ENCODE measurements at regions not wholly inside any gene's neighbourhood (a gene's known extent, or its start where the extent isn't known, plus 50 kb on each side); places are given as distances from the start of the nearest gene placed in this dataset.

- Histone ChIP-seq H3K9ac (ENCODE audit: insufficient read length) (no peak overlapping the region), H3K27ac (no peak overlapping the region), H3K9me3 (ENCODE audit: low read depth, low read length) (no peaks in the 10 kb centered on the region), H3K4me3 (no peak overlapping the region), H3K36me3 (ENCODE audit: insufficient read depth, low read length) (no peaks in the 10 kb centered on the region)
- TF ChIP-seq FOXP2 (optimal IDR thresholded peaks at IDR 0.05; ENCODE audit: control extremely low read depth, extremely low read length, insufficient read depth) (no peak), POLR2AphosphoS5 (IDR thresholded peaks at IDR 0.05; ENCODE audit: borderline replicate concordance, low read depth, low read length) (no peak), EZH2 (IDR thresholded peaks at IDR 0.05) (no peak)
- no peak for DNase-seq (ENCODE audit: low read depth, low spot score)
Measured at GRCh38 chr5:130994496-130995253, 170.4 kb downstream of the HINT1 start.

GRCh38 chr5:130992621-130993020 lies 172.4 kb downstream of the HINT1 start:
- no peak overlapping the region for H3K9ac ChIP-seq (ENCODE audit: insufficient read length)
- no peaks in the 10 kb centered on the region for H3K9me3 ChIP-seq (ENCODE audit: low read depth, low read length)
- peak overlapping the region; percentile 14; the same call in 1 of the 2 replicates for H3K4me3 ChIP-seq
- no peak for TF ChIP-seq FOXP2 (optimal IDR thresholded peaks at IDR 0.05; ENCODE audit: control extremely low read depth, extremely low read length, insufficient read depth)
- no peak for TF ChIP-seq POLR2AphosphoS5 (IDR thresholded peaks at IDR 0.05; ENCODE audit: borderline replicate concordance, low read depth, low read length)
- no peak for TF ChIP-seq EZH2 (IDR thresholded peaks at IDR 0.05)
- peak overlapping the region; percentile 82; the same call in 1 of the 2 replicates for H3K27ac ChIP-seq
- H3K36me3 ChIP-seq (ENCODE audit: insufficient read depth, low read length), result no peaks in the 10 kb centered on the region
- no peak for DNase-seq (ENCODE audit: low read depth, low spot score)

- H3K4me3 ChIP-seq, result peak overlapping the region; percentile 14
- no peaks in the 10 kb centered on the region for H3K36me3 ChIP-seq (ENCODE audit: insufficient read depth, low read length)
- no peak for TF ChIP-seq EZH2 (IDR thresholded peaks at IDR 0.05)
- no peak for TF ChIP-seq FOXP2 (optimal IDR thresholded peaks at IDR 0.05; ENCODE audit: control extremely low read depth, extremely low read length, insufficient read depth)
- no peak; the same call in 1 of the 2 replicates for TF ChIP-seq POLR2AphosphoS5 (IDR thresholded peaks at IDR 0.05; ENCODE audit: borderline replicate concordance, low read depth, low read length)
- peak overlapping the region; percentile 82; the same call in 1 of the 2 replicates for H3K27ac ChIP-seq
- H3K9ac ChIP-seq (ENCODE audit: insufficient read length), result no peak overlapping the region
- H3K9me3 ChIP-seq (ENCODE audit: low read depth, low read length), result no peaks in the 10 kb centered on the region
- peak; percentile 88 for DNase-seq (ENCODE audit: low read depth, low spot score)
Measured at GRCh38 chr5:130992095-130992494, 173.0 kb downstream of the HINT1 start.

- Histone ChIP-seq H3K9me3 (ENCODE audit: low read depth, low read length) (no peaks in the 10 kb centered on the region), H3K9ac (ENCODE audit: insufficient read length) (no peak overlapping the region), H3K27ac (no peak overlapping the region), H3K4me3 (no peak overlapping the region), H3K36me3 (ENCODE audit: insufficient read depth, low read length) (no peaks in the 10 kb centered on the region)
- TF ChIP-seq FOXP2 (optimal IDR thresholded peaks at IDR 0.05; ENCODE audit: control extremely low read depth, extremely low read length, insufficient read depth), result no peak
- TF ChIP-seq EZH2 (IDR thresholded peaks at IDR 0.05), result no peak
- TF ChIP-seq POLR2AphosphoS5 (IDR thresholded peaks at IDR 0.05; ENCODE audit: borderline replicate concordance, low read depth, low read length), result no peak
- DNase-seq (ENCODE audit: low read depth, low spot score), result no peak
Measured at GRCh38 chr5:130985776-130986175, 179.3 kb downstream of the HINT1 start.

GRCh38 chr5:130981663-130982062 lies 183.4 kb downstream of the HINT1 start:
- no peaks in the 10 kb centered on the region for H3K36me3 ChIP-seq (ENCODE audit: insufficient read depth, low read length)
- no peak overlapping the region for H3K27ac ChIP-seq
- no peak overlapping the region for H3K4me3 ChIP-seq
- DNase-seq (ENCODE audit: low read depth, low spot score), result no peak
- no peaks in the 10 kb centered on the region for H3K9me3 ChIP-seq (ENCODE audit: low read depth, low read length)
- H3K9ac ChIP-seq (ENCODE audit: insufficient read length), result no peak overlapping the region
- TF ChIP-seq POLR2AphosphoS5 (IDR thresholded peaks at IDR 0.05; ENCODE audit: borderline replicate concordance, low read depth, low read length) (no peak), FOXP2 (optimal IDR thresholded peaks at IDR 0.05; ENCODE audit: control extremely low read depth, extremely low read length, insufficient read depth) (no peak), EZH2 (IDR thresholded peaks at IDR 0.05) (no peak)

- no peaks in the 10 kb centered on the region for H3K36me3 ChIP-seq (ENCODE audit: insufficient read depth, low read length)
- no peaks in the 10 kb centered on the region for H3K9me3 ChIP-seq (ENCODE audit: low read depth, low read length)
- no peak overlapping the region for H3K4me3 ChIP-seq
- no peak for DNase-seq (ENCODE audit: low read depth, low spot score)
- no peak overlapping the region for H3K27ac ChIP-seq
- TF ChIP-seq FOXP2 (optimal IDR thresholded peaks at IDR 0.05; ENCODE audit: control extremely low read depth, extremely low read length, insufficient read depth), result no peak
- TF ChIP-seq POLR2AphosphoS5 (IDR thresholded peaks at IDR 0.05; ENCODE audit: borderline replicate concordance, low read depth, low read length), result no peak
- no peak for TF ChIP-seq EZH2 (IDR thresholded peaks at IDR 0.05)
- H3K9ac ChIP-seq (ENCODE audit: insufficient read length), result no peak overlapping the region
Measured at GRCh38 chr5:130978475-130978874, 186.6 kb downstream of the HINT1 start.

GRCh38 chr5:130976493-130976892 lies 188.6 kb downstream of the HINT1 start:
- H3K36me3 ChIP-seq (ENCODE audit: insufficient read depth, low read length), result no peaks in the 10 kb centered on the region
- DNase-seq (ENCODE audit: low read depth, low spot score), result no peak
- no peak overlapping the region for H3K27ac ChIP-seq
- TF ChIP-seq FOXP2 (optimal IDR thresholded peaks at IDR 0.05; ENCODE audit: control extremely low read depth, extremely low read length, insufficient read depth) (no peak), POLR2AphosphoS5 (IDR thresholded peaks at IDR 0.05; ENCODE audit: borderline replicate concordance, low read depth, low read length) (no peak), EZH2 (IDR thresholded peaks at IDR 0.05) (no peak)
- H3K9me3 ChIP-seq (ENCODE audit: low read depth, low read length), result no peaks in the 10 kb centered on the region
- no peak overlapping the region for H3K4me3 ChIP-seq
- no peak overlapping the region for H3K9ac ChIP-seq (ENCODE audit: insufficient read length)

GRCh38 chr5:130975847-130976246 lies 189.2 kb downstream of the HINT1 start:
- Histone ChIP-seq H3K4me3 (no peak overlapping the region), H3K27ac (no peak overlapping the region), H3K9ac (ENCODE audit: insufficient read length) (no peak overlapping the region), H3K9me3 (ENCODE audit: low read depth, low read length) (no peaks in the 10 kb centered on the region), H3K36me3 (ENCODE audit: insufficient read depth, low read length) (no peaks in the 10 kb centered on the region)
- TF ChIP-seq POLR2AphosphoS5 (IDR thresholded peaks at IDR 0.05; ENCODE audit: borderline replicate concordance, low read depth, low read length) (no peak), FOXP2 (optimal IDR thresholded peaks at IDR 0.05; ENCODE audit: control extremely low read depth, extremely low read length, insufficient read depth) (no peak), EZH2 (IDR thresholded peaks at IDR 0.05) (no peak)
- DNase-seq (ENCODE audit: low read depth, low spot score), result no peak
